HepG2 (cell line): ENCODE measurements at regions not wholly inside any gene's neighbourhood (a gene's known extent, or its start where the extent isn't known, plus 50 kb on each side); places are given as distances from the start of the nearest gene placed in this dataset.

Experiments
- ATAC-seq: fragments of 200-7000 bp; cut with Tn5 transposase; 3 replicates; pipeline ENCODE4 v1.9.1; 2020; ENCODE audit warnings: mild to moderate bottlenecking, moderate library complexity
- BruUV-seq: library from RNA; stranded (reverse); fragments of 400-500 nt; replicated peaks from 2 replicates; lab custom pipeline; 2021; lab: Mats Ljungman, UMichigan
- CTCF ChIA-PET: fragments of 300-600 bp; formaldehyde crosslinking; extraction: SDS; loops from one replicate; lab custom pipeline; 2021; ENCODE audit warnings: low total read pairs, inconsistent platforms, low intra/inter-chr PET ratio; lab: Yijun Ruan, JAX
- POLR2A ChIA-PET: fragments of 350-600 bp; sonication (Branson Sonifier 250); formaldehyde crosslinking; loops from one replicate; lab custom pipeline; 2020; ENCODE audit warnings: antibody characterized with exemption, inconsistent platforms; lab: Yijun Ruan, JAX
- DNase-seq: peaks from one replicate; pipeline ENCODE4 v3.0.0-alpha.2; 2015; ENCODE audit warnings: low spot score
- FAIRE-seq: peaks from 3 replicates; lab custom pipeline; 2011; peaks lifted over from hg19 to GRCh38; lab: Jason Lieb, UNC
- H2AFZ ChIP-seq: one replicate; pipeline ENCODE4 v1.6.1; 2011; ENCODE audit warnings: low read length, inconsistent platforms
- H3K27ac ChIP-seq: fragments of 300-600 bp; 3 replicates; pipeline ENCODE4 v1.8.0; 2011; ENCODE audit warnings: mixed run types, mild to moderate bottlenecking, mixed read lengths, low read length, inconsistent platforms; ENCODE audit not compliant: insufficient read depth; ENCODE audit errors: extremely low read length
- H3K27me3 ChIP-seq, 2 experiments: fragments of 200-600 bp in 1 of 2; 2 replicates in 1 of 2; 3 replicates in 1 of 2; pipeline versions ENCODE4 v1.6.0 to v1.8.0; 2011; ENCODE audit warnings: low read length in 2 of 2, mild to moderate bottlenecking in 2 of 2, moderate library complexity in 2 of 2, inconsistent platforms in 1 of 2; ENCODE audit not compliant: insufficient read depth in 2 of 2, control insufficient read depth in 1 of 2
- H3K36me3 ChIP-seq, 2 experiments: fragments of 200-600 bp in 1 of 2; replicated peaks in 1 of 2; 2 replicates in 1 of 2; 3 replicates in 1 of 2; pipeline versions ENCODE4 v1.5.1 to v1.8.0; 2011; ENCODE audit warnings: low read length in 2 of 2, inconsistent platforms in 1 of 2; ENCODE audit not compliant: insufficient read depth in 2 of 2, control insufficient read depth in 1 of 2
- H3K4me1 ChIP-seq: 2 replicates; pipeline ENCODE4 v1.5.1; 2012; ENCODE audit warnings: low read length, inconsistent platforms; ENCODE audit not compliant: insufficient read depth
- H3K4me2 ChIP-seq: 2 replicates; pipeline ENCODE4 v1.6.0; 2011; ENCODE audit warnings: low read depth, low read length, inconsistent platforms
- H3K4me3 ChIP-seq, 3 experiments: fragments of 200-600 bp in 1 of 3; sonication (generic), shearing (Covaris generic) in 1 of 3; replicated peaks in 1 of 3; 2 replicates each; pipeline ENCODE4 v1.5.1; 2011 to 2016; ENCODE audit warnings: low read length in 3 of 3, inconsistent platforms in 2 of 3, low read depth in 2 of 3, mild to moderate bottlenecking in 2 of 3, control low read depth in 1 of 3, mixed read lengths in 1 of 3; ENCODE audit not compliant: insufficient read depth in 1 of 3
- H3K79me2 ChIP-seq: one replicate; pipeline ENCODE4 v1.6.1; 2011; ENCODE audit warnings: low read length, inconsistent platforms; ENCODE audit not compliant: insufficient read depth
- H3K9ac ChIP-seq: 2 replicates; pipeline ENCODE4 v1.6.0; 2011; ENCODE audit warnings: mild to moderate bottlenecking, low read depth, low read length, inconsistent platforms; ENCODE audit not compliant: insufficient read depth
- H3K9me3 ChIP-seq: 2 replicates; pipeline ENCODE4 v1.5.1; 2012; ENCODE audit warnings: mild to moderate bottlenecking, low read length
- H4K20me1 ChIP-seq: 2 replicates; pipeline ENCODE4 v1.6.0; 2011; ENCODE audit warnings: inconsistent platforms, mild to moderate bottlenecking, low read length, moderate library complexity; ENCODE audit not compliant: insufficient read depth
- HNF4A ChIP-seq: sonication (generic); formaldehyde crosslinking; IDR thresholded peaks from 2 replicates; pipeline ENCODE4 v1.4.0; 2020; ENCODE audit warnings: missing genetic modification reagents
- KAT2B ChIP-seq: fragments of 150-350 bp; IDR thresholded peaks from 2 replicates; pipeline ENCODE4 v1.6.1; 2014; ENCODE audit warnings: low read depth, low read length, borderline replicate concordance
- RFX3 ChIP-seq: IDR thresholded peaks from 2 replicates; pipeline ENCODE4 v1.6.1; 2016; ENCODE audit warnings: missing biosample characterization, missing genetic modification reagents
- SETDB1 ChIP-seq: sonication (generic); formaldehyde crosslinking; IDR thresholded peaks from 2 replicates; pipeline ENCODE4 v1.5.1; 2020; ENCODE audit warnings: missing genetic modification reagents, mild to moderate bottlenecking, borderline replicate concordance
- SRY ChIP-seq: sonication (generic); formaldehyde crosslinking; IDR thresholded peaks from 2 replicates; pipeline ENCODE4 v1.8.0; 2022; ENCODE audit warnings: mild to moderate bottlenecking, missing genetic modification reagents
- TARDBP ChIP-seq: sonication (generic); formaldehyde crosslinking; IDR thresholded peaks from 2 replicates; pipeline ENCODE4 v1.8.0; 2022; ENCODE audit warnings: mild to moderate bottlenecking, missing genetic modification reagents
- ZNF335 ChIP-seq: sonication (generic); formaldehyde crosslinking; IDR thresholded peaks from 2 replicates; pipeline ENCODE4 v1.4.0; 2020; ENCODE audit warnings: missing genetic modification reagents
- ZNF674 ChIP-seq: sonication (generic); formaldehyde crosslinking; IDR thresholded peaks from 2 replicates; pipeline ENCODE4 v1.5.0; 2020; ENCODE audit warnings: low read depth, mild to moderate bottlenecking, missing genetic modification reagents
- ZNF709 ChIP-seq: sonication (generic); formaldehyde crosslinking; IDR thresholded peaks from 2 replicates; pipeline ENCODE4 v1.5.0; 2020; ENCODE audit warnings: mild to moderate bottlenecking, missing genetic modification reagents
- WGBS: methylation state at CpG from one replicate; pipeline ENCODE4 v1.1.6; 2017; ENCODE audit warnings: low lambda C conversion rate; 5-methylcytosine and 5-hydroxymethylcytosine counted together
- in situ Hi-C: cut with HindIII; loops from 2 replicates; pipeline ENCODE4 v1.10.0; 2017; ENCODE audit warnings: low pct_unique_long_range_greater_than_20kb; ENCODE audit not compliant: extremely low pct_ligation_motif_present
- intact Hi-C: fragments of 100-400 bp; cut with micrococcal nuclease; formaldehyde crosslinking; loops from one replicate; pipeline ENCODE4 v1.10.0; 2022; ENCODE audit not compliant: unreplicated experiment
- TF ChIP-seq, protein P1 (sequence below): conservative IDR thresholded peaks from 2 replicates; pipeline ENCODE4 v1.6.1; 2018; ENCODE audit warnings: missing genetic modification reagents
- TF ChIP-seq, protein P2 (sequence below): sonication (generic); formaldehyde crosslinking; IDR thresholded peaks from 2 replicates; pipeline ENCODE4 v1.5.0; 2020; ENCODE audit warnings: mild to moderate bottlenecking, low read depth, missing genetic modification reagents, borderline replicate concordance
- TF ChIP-seq, protein P3 (sequence below): sonication (generic); formaldehyde crosslinking; IDR thresholded peaks from 2 replicates; pipeline ENCODE4 v1.4.0; 2020; ENCODE audit warnings: missing genetic modification reagents

DNA sequence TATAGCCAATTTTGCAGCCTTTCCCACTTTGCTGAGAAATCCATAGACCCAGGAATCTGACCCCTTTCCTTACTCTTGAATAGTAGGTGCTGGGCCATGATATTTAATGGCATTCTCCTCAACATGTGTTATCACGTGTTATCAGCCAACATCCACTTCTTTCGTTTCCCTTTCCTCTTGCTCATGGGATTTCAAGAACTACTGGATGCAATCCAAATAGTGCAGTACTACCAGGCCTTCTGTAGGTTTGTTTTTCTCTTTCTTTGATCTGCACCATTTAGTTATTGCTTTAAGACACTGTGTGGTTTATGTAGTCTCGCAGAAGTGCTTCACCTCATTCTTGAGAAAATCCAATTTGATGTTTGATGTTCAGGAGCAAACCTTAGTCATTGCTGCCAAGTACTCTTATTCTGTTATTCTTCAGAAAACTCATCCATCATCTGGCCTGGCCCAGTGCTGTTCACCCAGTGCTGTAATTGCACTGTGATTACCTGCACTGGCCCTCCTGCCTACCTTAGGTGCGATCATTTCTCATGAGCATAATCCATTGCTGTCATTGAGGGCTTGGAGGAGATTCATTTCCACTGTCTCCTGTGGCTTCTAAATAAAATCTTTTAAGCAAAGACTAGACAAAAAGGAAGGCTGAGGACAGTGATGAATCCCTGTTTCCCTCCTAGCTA, 315.3 kb downstream of the BMPER start:
- Histone ChIP-seq H3K79me2 (no peaks in the 10 kb centered on the region), H3K27ac (no peak overlapping the region), H3K4me3 (no peak overlapping the region), H3K9ac (no peak overlapping the region), H3K9me3 (no peaks in the 10 kb centered on the region), H2AFZ (no peak overlapping the region), H3K36me3 (no peaks in the 10 kb centered on the region), H3K27me3 (0 out of 5 replicates have a peak, but pooled peaks cover 0 to 4% of the 10 kb centered on the region in 2 experiments), H4K20me1 (no peaks in the 10 kb centered on the region), H3K4me2 (no peak overlapping the region), H3K4me1 (no peaks in the 10 kb centered on the region)
- CTCF ChIA-PET: no interaction called here
- FAIRE-seq (no peak), DNase-seq (no peak), ATAC-seq (no peak)
- TF ChIP-seq, protein P1, sequence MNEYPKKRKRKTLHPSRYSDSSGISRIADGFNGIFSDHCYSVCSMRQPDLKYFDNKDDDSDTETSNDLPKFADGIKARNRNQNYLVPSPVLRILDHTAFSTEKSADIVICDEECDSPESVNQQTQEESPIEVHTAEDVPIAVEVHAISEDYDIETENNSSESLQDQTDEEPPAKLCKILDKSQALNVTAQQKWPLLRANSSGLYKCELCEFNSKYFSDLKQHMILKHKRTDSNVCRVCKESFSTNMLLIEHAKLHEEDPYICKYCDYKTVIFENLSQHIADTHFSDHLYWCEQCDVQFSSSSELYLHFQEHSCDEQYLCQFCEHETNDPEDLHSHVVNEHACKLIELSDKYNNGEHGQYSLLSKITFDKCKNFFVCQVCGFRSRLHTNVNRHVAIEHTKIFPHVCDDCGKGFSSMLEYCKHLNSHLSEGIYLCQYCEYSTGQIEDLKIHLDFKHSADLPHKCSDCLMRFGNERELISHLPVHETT (CRISPR knock-in tag): no peak
- TF ChIP-seq ZNF709 (CRISPR knock-in tag) (no peak), ZNF335 (CRISPR knock-in tag) (no peak), KAT2B (no peak)
- 17% methylated on average over 4 of the region's 4 CpGs for WGBS
- in situ Hi-C loops (no loop called here), intact Hi-C loops (no loop called here)
- POLR2A ChIA-PET: no interaction called here
- no TSS peak for BruUV-seq

DNA sequence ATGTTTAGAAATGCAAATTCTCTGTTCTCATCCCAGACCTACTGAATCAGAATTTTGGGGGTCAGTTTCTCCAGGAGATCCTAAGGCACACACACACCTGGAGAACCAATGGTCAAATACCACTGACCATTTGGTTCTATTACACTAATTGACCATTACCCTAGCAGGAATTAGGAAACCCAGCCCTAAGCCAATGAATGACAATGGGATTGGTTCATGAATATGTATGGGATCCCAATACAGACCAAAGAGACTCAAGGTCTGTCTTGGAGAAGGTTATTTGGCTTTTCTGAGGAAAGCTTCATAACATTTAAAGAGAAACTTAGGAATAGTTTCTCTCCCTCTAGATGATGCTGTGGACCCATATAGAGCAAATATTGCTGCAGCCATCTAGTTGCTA, 317.0 kb downstream of the BMPER start:
- ChIA-PET CTCF (no interaction called here), POLR2A (no interaction called here)
- H3K4me1 ChIP-seq: no peaks in the 10 kb centered on the region
- no peak overlapping the region for H2AFZ ChIP-seq
- H4K20me1 ChIP-seq: no peaks in the 10 kb centered on the region
- DNase-seq (no peak), ATAC-seq (no peak), FAIRE-seq (no peak)
- H3K4me3 ChIP-seq: no peak overlapping the region
- H3K4me2 ChIP-seq: no peak overlapping the region
- H3K27me3 ChIP-seq: 0 out of 5 replicates have a peak, but pooled peaks cover 0 to 4% of the 10 kb centered on the region in 2 experiments
- TF ChIP-seq HNF4A (no peak), RFX3 (CRISPR knock-in tag) (no peak), SRY (no peak), TARDBP (CRISPR knock-in tag) (no peak), SETDB1 (CRISPR knock-in tag) (no peak), ZNF674 (CRISPR knock-in tag) (no peak)
- TF ChIP-seq, protein P2, sequence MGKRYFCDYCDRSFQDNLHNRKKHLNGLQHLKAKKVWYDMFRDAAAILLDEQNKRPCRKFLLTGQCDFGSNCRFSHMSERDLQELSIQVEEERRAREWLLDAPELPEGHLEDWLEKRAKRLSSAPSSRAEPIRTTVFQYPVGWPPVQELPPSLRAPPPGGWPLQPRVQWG (CRISPR knock-in tag): no peak
- TF ChIP-seq, protein P3, sequence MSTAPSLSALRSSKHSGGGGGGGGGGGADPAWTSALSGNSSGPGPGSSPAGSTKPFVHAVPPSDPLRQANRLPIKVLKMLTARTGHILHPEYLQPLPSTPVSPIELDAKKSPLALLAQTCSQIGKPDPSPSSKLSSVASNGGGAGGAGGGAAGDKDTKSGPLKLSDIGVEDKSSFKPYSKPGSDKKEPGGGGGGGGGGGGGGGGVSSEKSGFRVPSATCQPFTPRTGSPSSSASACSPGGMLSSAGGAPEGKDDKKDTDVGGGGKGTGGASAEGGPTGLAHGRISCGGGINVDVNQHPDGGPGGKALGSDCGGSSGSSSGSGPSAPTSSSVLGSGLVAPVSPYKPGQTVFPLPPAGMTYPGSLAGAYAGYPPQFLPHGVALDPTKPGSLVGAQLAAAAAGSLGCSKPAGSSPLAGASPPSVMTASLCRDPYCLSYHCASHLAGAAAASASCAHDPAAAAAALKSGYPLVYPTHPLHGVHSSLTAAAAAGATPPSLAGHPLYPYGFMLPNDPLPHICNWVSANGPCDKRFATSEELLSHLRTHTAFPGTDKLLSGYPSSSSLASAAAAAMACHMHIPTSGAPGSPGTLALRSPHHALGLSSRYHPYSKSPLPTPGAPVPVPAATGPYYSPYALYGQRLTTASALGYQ (CRISPR knock-in tag): no peak
- intact Hi-C loops (no loop called here), in situ Hi-C loops (no loop called here)
- H3K9ac ChIP-seq: no peak overlapping the region
- H3K36me3 ChIP-seq: no peaks in the 10 kb centered on the region
- H3K9me3 ChIP-seq: no peaks in the 10 kb centered on the region
- H3K79me2 ChIP-seq: no peaks in the 10 kb centered on the region
- no peak overlapping the region for H3K27ac ChIP-seq
- no TSS peak for BruUV-seq
